ENCODE measurements at regions not wholly inside any gene's neighbourhood (a gene's known extent, or its start where the extent isn't known, plus 50 kb on each side); places are given as distances from the start of the nearest gene placed in this dataset.

DNA sequence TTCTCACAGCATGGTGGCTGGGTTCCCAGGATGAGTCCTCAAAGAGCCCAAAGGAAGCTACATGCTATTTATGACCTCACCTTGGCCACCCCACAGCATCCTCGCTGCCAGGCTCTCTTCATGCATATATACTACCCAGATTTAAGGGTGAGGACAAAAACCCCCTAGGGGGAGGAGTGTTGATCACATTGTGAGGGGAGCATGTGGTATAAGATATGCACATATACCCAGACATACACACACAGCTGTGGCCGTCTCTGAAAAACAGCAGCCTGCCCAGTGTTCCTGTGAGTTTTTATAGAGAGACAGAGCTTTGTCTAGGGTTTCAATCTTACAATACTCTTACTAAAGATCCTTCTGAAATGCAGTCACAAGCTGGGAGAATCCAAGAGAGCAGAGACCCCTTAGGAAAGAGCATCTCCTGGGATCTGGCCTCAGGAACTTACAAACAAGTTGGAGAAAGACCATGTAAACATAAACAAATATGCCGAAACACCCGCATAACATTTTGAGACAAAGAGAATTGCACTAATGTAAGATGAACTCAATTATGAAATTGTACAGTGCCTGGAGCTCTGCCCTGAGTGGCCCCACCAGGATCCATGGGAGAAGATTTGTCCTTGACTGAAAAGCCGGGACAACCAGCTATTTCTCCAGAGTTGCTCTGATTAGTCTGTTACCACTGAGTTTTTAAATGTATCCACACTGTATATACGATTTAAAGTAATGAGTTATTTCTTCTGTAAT, 146.4 kb downstream of the GADD45G start:
- DNase-seq, result no peak
- H3K27ac Mint-ChIP-seq, result no peak overlapping the region
- intact Hi-C loops (cut with micrococcal nuclease), result no loop called here
- TF ChIP-seq, protein P1, sequence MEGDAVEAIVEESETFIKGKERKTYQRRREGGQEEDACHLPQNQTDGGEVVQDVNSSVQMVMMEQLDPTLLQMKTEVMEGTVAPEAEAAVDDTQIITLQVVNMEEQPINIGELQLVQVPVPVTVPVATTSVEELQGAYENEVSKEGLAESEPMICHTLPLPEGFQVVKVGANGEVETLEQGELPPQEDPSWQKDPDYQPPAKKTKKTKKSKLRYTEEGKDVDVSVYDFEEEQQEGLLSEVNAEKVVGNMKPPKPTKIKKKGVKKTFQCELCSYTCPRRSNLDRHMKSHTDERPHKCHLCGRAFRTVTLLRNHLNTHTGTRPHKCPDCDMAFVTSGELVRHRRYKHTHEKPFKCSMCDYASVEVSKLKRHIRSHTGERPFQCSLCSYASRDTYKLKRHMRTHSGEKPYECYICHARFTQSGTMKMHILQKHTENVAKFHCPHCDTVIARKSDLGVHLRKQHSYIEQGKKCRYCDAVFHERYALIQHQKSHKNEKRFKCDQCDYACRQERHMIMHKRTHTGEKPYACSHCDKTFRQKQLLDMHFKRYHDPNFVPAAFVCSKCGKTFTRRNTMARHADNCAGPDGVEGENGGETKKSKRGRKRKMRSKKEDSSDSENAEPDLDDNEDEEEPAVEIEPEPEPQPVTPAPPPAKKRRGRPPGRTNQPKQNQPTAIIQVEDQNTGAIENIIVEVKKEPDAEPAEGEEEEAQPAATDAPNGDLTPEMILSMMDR (IDR thresholded peaks at IDR 0.05), result no peak
- no peaks in the 10 kb centered on the region for H3K36me3 Mint-ChIP-seq (ENCODE audit: low read depth)
- CTCF ChIA-PET, result no interaction called here
- H3K9me3 Mint-ChIP-seq, result no peaks in the 10 kb centered on the region
- no peak for ATAC-seq (ENCODE audit: low read depth)
- peaks cover 10% of the 10 kb centered on the region for H3K4me1 Mint-ChIP-seq
- no peaks in the 10 kb centered on the region for H3K27me3 Mint-ChIP-seq
- H3K4me3 Mint-ChIP-seq, result no peak overlapping the region
- POLR2A ChIA-PET, result interaction anchor here (0.5 kb wide), 1 partner anchor 11 kb away, joined by 4 read pairs; no protein-coding TSS in a partner anchor

DNA sequence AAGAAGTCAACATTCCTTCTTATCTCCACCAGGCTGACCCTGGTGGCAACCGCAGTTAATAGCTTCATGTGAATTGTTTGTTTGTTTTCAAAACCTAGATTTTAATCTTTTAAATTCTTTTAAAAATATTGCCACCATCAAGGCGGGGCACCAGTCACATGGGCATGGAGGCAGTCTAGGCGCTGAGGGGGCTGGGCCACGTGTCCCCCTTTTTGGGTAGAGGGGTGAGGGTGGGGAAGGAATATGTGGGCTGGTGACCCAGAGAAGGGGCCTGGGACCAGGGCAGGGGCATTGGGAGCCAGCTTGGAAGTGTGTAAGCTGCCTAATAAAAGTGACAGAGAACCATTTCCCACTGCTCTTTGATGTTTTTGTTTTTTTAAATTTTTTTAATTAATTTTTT, 147.3 kb downstream of the GADD45G start:
- DNase-seq, result no peak
- TF ChIP-seq, protein P1 (IDR thresholded peaks at IDR 0.05), result no peak
- Mint-ChIP-seq H3K27me3 (no peaks in the 10 kb centered on the region), H3K4me1 (peaks cover 10% of the 10 kb centered on the region), H3K9me3 (no peaks in the 10 kb centered on the region), H3K4me3 (no peak overlapping the region), H3K27ac (no peak overlapping the region), H3K36me3 (ENCODE audit: low read depth) (no peaks in the 10 kb centered on the region)
- intact Hi-C loops (cut with micrococcal nuclease), result no loop called here
- ChIA-PET POLR2A (interaction anchor here (1.1 kb wide), 1 partner anchor 9 kb away, joined by 3 read pairs; no protein-coding TSS in a partner anchor), CTCF (no interaction called here)
- no peak for ATAC-seq (ENCODE audit: low read depth)

GRCh38 chr9:89753472-89754055, 148.8 kb downstream of the GADD45G start:
- Mint-ChIP-seq H3K36me3 (ENCODE audit: low read depth) (no peaks in the 10 kb centered on the region), H3K9me3 (no peaks in the 10 kb centered on the region), H3K27ac (no peak overlapping the region), H3K4me1 (peaks cover 8% of the 10 kb centered on the region), H3K27me3 (no peaks in the 10 kb centered on the region), H3K4me3 (no peak overlapping the region)
- DNase-seq (no peak), ATAC-seq (ENCODE audit: low read depth) (peak; percentile 45)
- intact Hi-C loops (cut with micrococcal nuclease), result no loop called here
- ChIA-PET CTCF (no interaction called here), POLR2A (no interaction called here)
- TF ChIP-seq, protein P1 (IDR thresholded peaks at IDR 0.05), result no peak

- CTCF ChIA-PET, result no interaction called here
Observed at GRCh38 chr9:89754193-89754592, 149.4 kb downstream of the GADD45G start.

GRCh38 chr9:89755821-89756220, 151.0 kb downstream of the GADD45G start:
- POLR2A ChIA-PET, result no interaction called here
- DNase-seq (no peak), ATAC-seq (ENCODE audit: low read depth) (no peak)
- Mint-ChIP-seq H3K27ac (no peak overlapping the region), H3K4me1 (peaks cover 8% of the 10 kb centered on the region), H3K36me3 (ENCODE audit: low read depth) (no peaks in the 10 kb centered on the region), H3K9me3 (no peaks in the 10 kb centered on the region), H3K27me3 (no peaks in the 10 kb centered on the region), H3K4me3 (no peak overlapping the region)
- TF ChIP-seq, protein P1 (IDR thresholded peaks at IDR 0.05), result no peak
- CTCF ChIA-PET, result no interaction called here
- intact Hi-C loops (cut with micrococcal nuclease), result no loop called here

More at GRCh38 chr9:89754193-89754592, 149.4 kb downstream of the GADD45G start:
- H3K36me3 Mint-ChIP-seq (ENCODE audit: low read depth), result no peaks in the 10 kb centered on the region
- TF ChIP-seq, protein P1 (IDR thresholded peaks at IDR 0.05), result no peak
- DNase-seq (no peak), ATAC-seq (ENCODE audit: low read depth) (no peak)
- H3K4me1 Mint-ChIP-seq, result peaks cover 5% of the 10 kb centered on the region
- intact Hi-C loops (cut with micrococcal nuclease), result no loop called here
- no peaks in the 10 kb centered on the region for H3K27me3 Mint-ChIP-seq
- H3K4me3 Mint-ChIP-seq, result no peak overlapping the region
- POLR2A ChIA-PET, result no interaction called here
- H3K27ac Mint-ChIP-seq, result no peak overlapping the region
- no peaks in the 10 kb centered on the region for H3K9me3 Mint-ChIP-seq

All from activated B cell treated with CpG ODN at 0.5 μM for 24 hours (primary cell).